ENCODE measurements at regions not wholly inside any gene's neighbourhood (a gene's known extent, or its start where the extent isn't known, plus 50 kb on each side); places are given as distances from the start of the nearest gene placed in this dataset.

DNA sequence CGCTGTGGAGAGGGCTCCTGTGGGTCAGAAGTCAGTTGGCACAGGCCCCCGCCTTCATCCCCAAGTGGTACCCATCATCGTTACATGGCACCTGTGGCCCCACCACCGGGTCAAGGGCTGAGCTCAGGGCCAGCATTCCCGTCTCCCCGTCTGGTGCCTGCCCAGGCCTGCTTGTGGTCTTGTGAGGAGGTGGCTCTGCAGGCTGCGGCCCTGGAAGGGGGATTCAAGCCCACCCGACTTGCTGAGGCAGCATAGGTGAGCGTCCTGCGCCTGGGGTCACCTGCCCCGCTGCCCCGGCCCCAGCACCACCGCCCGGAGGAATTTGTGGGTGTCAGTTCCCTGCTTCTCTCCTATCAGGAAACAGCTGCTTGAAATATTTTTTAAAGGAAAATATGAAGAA lies 53.0 kb upstream of the EN2 start:
- in situ Hi-C loops (cut with HindIII; ENCODE audit: low pct_unique_long_range_greater_than_20kb, low sequenced_read_pairs) (no loop called here), intact Hi-C loops (cut with micrococcal nuclease; ENCODE audit: unreplicated experiment) (no loop called here)
- ChIA-PET POLR2A (no interaction called here), CTCF (no interaction called here)
- no peak overlapping the region for H3K4me3 ChIP-seq (ENCODE audit: low read depth in 2 of 2, low read length in 2 of 2)
- TF ChIP-seq, protein P1, sequence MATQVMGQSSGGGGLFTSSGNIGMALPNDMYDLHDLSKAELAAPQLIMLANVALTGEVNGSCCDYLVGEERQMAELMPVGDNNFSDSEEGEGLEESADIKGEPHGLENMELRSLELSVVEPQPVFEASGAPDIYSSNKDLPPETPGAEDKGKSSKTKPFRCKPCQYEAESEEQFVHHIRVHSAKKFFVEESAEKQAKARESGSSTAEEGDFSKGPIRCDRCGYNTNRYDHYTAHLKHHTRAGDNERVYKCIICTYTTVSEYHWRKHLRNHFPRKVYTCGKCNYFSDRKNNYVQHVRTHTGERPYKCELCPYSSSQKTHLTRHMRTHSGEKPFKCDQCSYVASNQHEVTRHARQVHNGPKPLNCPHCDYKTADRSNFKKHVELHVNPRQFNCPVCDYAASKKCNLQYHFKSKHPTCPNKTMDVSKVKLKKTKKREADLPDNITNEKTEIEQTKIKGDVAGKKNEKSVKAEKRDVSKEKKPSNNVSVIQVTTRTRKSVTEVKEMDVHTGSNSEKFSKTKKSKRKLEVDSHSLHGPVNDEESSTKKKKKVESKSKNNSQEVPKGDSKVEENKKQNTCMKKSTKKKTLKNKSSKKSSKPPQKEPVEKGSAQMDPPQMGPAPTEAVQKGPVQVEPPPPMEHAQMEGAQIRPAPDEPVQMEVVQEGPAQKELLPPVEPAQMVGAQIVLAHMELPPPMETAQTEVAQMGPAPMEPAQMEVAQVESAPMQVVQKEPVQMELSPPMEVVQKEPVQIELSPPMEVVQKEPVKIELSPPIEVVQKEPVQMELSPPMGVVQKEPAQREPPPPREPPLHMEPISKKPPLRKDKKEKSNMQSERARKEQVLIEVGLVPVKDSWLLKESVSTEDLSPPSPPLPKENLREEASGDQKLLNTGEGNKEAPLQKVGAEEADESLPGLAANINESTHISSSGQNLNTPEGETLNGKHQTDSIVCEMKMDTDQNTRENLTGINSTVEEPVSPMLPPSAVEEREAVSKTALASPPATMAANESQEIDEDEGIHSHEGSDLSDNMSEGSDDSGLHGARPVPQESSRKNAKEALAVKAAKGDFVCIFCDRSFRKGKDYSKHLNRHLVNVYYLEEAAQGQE (IDR thresholded peaks at IDR 0.05; ENCODE audit: insufficient read depth in 1 of 2, low read depth in 2 of 2, low read length in 1 of 2) = no peak
- TF ChIP-seq, protein P2, sequence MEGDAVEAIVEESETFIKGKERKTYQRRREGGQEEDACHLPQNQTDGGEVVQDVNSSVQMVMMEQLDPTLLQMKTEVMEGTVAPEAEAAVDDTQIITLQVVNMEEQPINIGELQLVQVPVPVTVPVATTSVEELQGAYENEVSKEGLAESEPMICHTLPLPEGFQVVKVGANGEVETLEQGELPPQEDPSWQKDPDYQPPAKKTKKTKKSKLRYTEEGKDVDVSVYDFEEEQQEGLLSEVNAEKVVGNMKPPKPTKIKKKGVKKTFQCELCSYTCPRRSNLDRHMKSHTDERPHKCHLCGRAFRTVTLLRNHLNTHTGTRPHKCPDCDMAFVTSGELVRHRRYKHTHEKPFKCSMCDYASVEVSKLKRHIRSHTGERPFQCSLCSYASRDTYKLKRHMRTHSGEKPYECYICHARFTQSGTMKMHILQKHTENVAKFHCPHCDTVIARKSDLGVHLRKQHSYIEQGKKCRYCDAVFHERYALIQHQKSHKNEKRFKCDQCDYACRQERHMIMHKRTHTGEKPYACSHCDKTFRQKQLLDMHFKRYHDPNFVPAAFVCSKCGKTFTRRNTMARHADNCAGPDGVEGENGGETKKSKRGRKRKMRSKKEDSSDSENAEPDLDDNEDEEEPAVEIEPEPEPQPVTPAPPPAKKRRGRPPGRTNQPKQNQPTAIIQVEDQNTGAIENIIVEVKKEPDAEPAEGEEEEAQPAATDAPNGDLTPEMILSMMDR (IDR thresholded peaks at IDR 0.05) = no peak
- no peak for TF ChIP-seq POLR2AphosphoS5 (IDR thresholded peaks at IDR 0.05; ENCODE audit: low read depth, low read length)
- no peaks in the 10 kb centered on the region for H3K9me3 ChIP-seq (ENCODE audit: control insufficient read depth, insufficient read depth, low read depth, low read length)
- no peak for ATAC-seq
- H3K4me1 ChIP-seq (ENCODE audit: control insufficient read depth, insufficient read depth, low read length) = no peaks in the 10 kb centered on the region
- no peaks in the 10 kb centered on the region for H3K36me3 ChIP-seq (ENCODE audit: control insufficient read depth, insufficient read depth, low read length)
- no TSS peak for BruUV-seq (replicated peaks)
- no peak for DNase-seq (ENCODE audit: low read depth, low spot score)
- H3K27me3 ChIP-seq (ENCODE audit: control insufficient read depth, insufficient read depth, low read length) = peaks cover 5% of the 10 kb centered on the region
- no peak overlapping the region for H3K27ac ChIP-seq (ENCODE audit: low read length)

DNA sequence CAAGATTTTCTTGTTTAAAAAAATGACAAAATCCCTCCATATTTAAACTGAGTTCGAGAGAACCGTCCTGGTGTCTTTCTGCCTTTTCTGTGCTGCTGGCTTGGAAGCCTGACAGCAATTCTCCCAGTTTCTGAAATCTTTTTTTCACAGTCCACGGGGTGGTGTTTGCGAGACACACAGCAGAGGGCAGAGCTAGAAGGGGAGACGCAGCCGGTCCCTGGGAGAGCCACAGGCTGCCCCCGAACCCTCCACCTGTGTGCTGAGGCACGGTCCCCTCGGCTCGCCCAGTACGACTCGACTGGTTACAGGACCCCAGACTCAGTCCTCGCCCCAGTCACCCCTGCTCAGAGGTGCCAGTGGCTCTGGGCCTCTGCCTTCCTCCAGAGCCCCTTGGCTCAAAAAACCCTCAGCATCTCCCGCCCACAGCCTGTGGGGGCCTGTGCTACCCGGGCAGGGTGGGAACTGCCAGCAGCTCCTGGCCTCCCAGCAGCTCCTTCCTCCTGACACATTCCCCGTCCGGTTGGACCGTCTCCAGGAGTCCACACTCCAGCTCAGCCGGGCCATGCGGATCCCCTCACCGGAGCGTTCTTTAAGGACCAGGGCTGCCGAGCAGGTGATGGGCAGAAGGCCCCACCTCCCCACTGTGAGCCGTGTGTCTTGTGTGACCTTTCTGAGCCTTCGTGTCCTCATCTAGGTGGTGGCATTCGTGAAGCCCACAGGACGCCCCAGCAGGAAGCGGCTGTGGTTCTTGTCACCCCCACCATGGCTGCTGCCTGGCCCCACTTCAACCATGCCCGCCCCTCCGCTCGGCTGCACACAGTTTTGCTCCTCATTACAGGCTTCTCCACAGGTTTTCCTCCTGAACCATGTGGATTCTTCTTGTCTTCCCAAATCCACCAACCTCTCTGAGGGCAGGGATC lies 52.3 kb upstream of the EN2 start:
- no peaks in the 10 kb centered on the region for H3K9me3 ChIP-seq (ENCODE audit: control insufficient read depth, insufficient read depth, low read depth, low read length)
- DNase-seq (ENCODE audit: low read depth, low spot score) (no peak), ATAC-seq (peak; percentile 74)
- no peaks in the 10 kb centered on the region for H3K4me1 ChIP-seq (ENCODE audit: control insufficient read depth, insufficient read depth, low read length)
- BruUV-seq (replicated peaks) = no TSS peak
- H3K27me3 ChIP-seq (ENCODE audit: control insufficient read depth, insufficient read depth, low read length) = peaks cover 5% of the 10 kb centered on the region
- intact Hi-C loops (cut with micrococcal nuclease; ENCODE audit: unreplicated experiment) (no loop called here), in situ Hi-C loops (cut with HindIII; ENCODE audit: low pct_unique_long_range_greater_than_20kb, low sequenced_read_pairs) (no loop called here)
- no peak overlapping the region for H3K4me3 ChIP-seq (ENCODE audit: low read depth in 2 of 2, low read length in 2 of 2)
- no peak for TF ChIP-seq POLR2AphosphoS5 (IDR thresholded peaks at IDR 0.05; ENCODE audit: low read depth, low read length)
- TF ChIP-seq, protein P2 (IDR thresholded peaks at IDR 0.05) = peak; percentile 60
- ChIA-PET POLR2A (no interaction called here), CTCF (no interaction called here)
- H3K36me3 ChIP-seq (ENCODE audit: control insufficient read depth, insufficient read depth, low read length) = no peaks in the 10 kb centered on the region
- no peak overlapping the region for H3K27ac ChIP-seq (ENCODE audit: low read length)
